Upper lobe of right lung (tissue), 1 donor: ENCODE measurements at regions not wholly inside any gene's neighbourhood (a gene's known extent, or its start where the extent isn't known, plus 50 kb on each side); places are given as distances from the start of the nearest gene placed in this dataset.

ENCODE experiments used
- ATAC-seq: fragments of 200-7000 bp; cut with Tn5 transposase; one replicate; pipeline ENCODE4 v1.9.1; 2020; ENCODE audit warnings: mild to moderate bottlenecking, moderate library complexity
- DNase-seq: peaks from one replicate; pipeline ENCODE4 v3.0.0-alpha.2; 2020
- H3K27ac ChIP-seq: fragments of 200-600 bp; one replicate; pipeline ENCODE4 v1.8.0; 2022
- H3K27me3 ChIP-seq: fragments of 200-600 bp; one replicate; pipeline ENCODE4 v1.8.0; 2022; ENCODE audit warnings: mild to moderate bottlenecking
- H3K36me3 ChIP-seq: fragments of 200-600 bp; one replicate; pipeline ENCODE4 v1.8.0; 2022
- H3K4me1 ChIP-seq: fragments of 200-600 bp; one replicate; pipeline ENCODE4 v1.8.0; 2022
- H3K4me3 ChIP-seq: fragments of 200-600 bp; one replicate; pipeline ENCODE4 v1.8.0; 2022; ENCODE audit warnings: mild to moderate bottlenecking
- H3K9me3 ChIP-seq: fragments of 200-600 bp; one replicate; pipeline ENCODE4 v1.8.0; 2022
- CTCF ChIP-seq: fragments of 200-600 bp; IDR thresholded peaks from one replicate; pipeline ENCODE4 v1.8.0; 2022; ENCODE audit warnings: antibody characterized with exemption
- intact Hi-C: fragments of 100-400 bp; cut with DNase I; formaldehyde crosslinking; loops from one replicate; pipeline ENCODE4 v1.11.0; 2022
- donor health status: DM: no; HTN: yes; CAD: no; lungs with severe emphysema.

DNA sequence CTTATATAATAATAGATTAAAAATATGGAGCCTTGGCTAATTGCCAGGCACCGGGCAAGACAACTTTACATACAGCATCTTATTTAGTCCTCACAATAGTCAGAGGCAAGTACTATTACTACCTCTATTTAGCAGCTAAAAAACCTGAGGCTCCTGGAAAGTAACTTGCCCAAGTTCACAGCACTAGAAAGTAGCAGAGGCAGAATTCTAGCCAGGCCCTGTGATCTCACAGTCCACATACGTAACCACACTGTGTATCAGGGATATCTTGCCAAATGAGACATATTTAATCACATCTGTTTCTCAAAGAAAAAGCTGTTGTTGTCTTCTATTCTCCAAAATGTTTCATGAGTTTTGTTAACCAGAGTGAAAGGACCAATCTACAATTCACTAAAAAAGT is 378.5 kb downstream of the PLPP3 start:
- H3K4me1 ChIP-seq: no peaks in the 10 kb centered on the region
- H3K27ac ChIP-seq: no peak overlapping the region
- H3K27me3 ChIP-seq: no peaks in the 10 kb centered on the region
- no peak for DNase-seq
- H3K9me3 ChIP-seq: no peaks in the 10 kb centered on the region
- H3K4me3 ChIP-seq: no peak overlapping the region
- intact Hi-C loops: no loop called here
- no peaks in the 10 kb centered on the region for H3K36me3 ChIP-seq
- ATAC-seq: no peak
- TF ChIP-seq CTCF: no peak

GRCh38 chr1:56200442-56200841 is 378.9 kb downstream of the PLPP3 start:
- no peak for DNase-seq
- ATAC-seq: no peak
- intact Hi-C loops: no loop called here
- Histone ChIP-seq H3K27ac (no peak overlapping the region), H3K36me3 (no peaks in the 10 kb centered on the region), H3K4me1 (no peaks in the 10 kb centered on the region), H3K9me3 (no peaks in the 10 kb centered on the region), H3K27me3 (no peaks in the 10 kb centered on the region), H3K4me3 (no peak overlapping the region)
- no peak for TF ChIP-seq CTCF

DNA sequence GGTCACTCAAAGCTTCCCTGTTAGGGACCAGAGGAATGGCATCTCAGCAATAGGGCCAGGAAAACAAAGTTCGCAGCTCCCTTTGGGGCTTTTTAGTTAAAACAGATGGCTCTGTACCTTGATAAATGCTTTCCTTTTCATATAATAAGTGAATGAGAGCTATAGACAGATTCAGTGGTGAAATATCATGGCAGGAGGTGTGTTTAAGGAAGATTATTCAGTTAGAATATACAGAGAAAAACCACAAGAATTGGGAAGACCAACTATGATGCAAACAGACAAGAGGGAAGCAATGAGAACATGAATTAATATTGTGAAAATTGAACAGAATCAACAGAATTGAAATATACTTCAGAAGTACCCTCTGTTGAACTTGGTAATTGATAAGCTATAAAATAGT is 379.4 kb downstream of the PLPP3 start:
- no peak for DNase-seq
- H3K4me3 ChIP-seq: no peak overlapping the region
- H3K27me3 ChIP-seq: no peaks in the 10 kb centered on the region
- H3K9me3 ChIP-seq: no peaks in the 10 kb centered on the region
- TF ChIP-seq CTCF: no peak
- H3K4me1 ChIP-seq: no peaks in the 10 kb centered on the region
- no peak overlapping the region for H3K27ac ChIP-seq
- ATAC-seq: no peak
- H3K36me3 ChIP-seq: no peaks in the 10 kb centered on the region
- intact Hi-C loops: no loop called here

GRCh38 chr1:56199061-56199460 is 380.3 kb downstream of the PLPP3 start:
- TF ChIP-seq CTCF: no peak
- H3K4me1 ChIP-seq: no peaks in the 10 kb centered on the region
- no peak overlapping the region for H3K4me3 ChIP-seq
- no peak overlapping the region for H3K27ac ChIP-seq
- DNase-seq: no peak
- H3K9me3 ChIP-seq: no peaks in the 10 kb centered on the region
- ATAC-seq: no peak
- no peaks in the 10 kb centered on the region for H3K27me3 ChIP-seq
- intact Hi-C loops: no loop called here
- no peaks in the 10 kb centered on the region for H3K36me3 ChIP-seq

GRCh38 chr1:56197946-56198345 is 381.4 kb downstream of the PLPP3 start:
- H3K4me3 ChIP-seq: no peak overlapping the region
- H3K27me3 ChIP-seq: no peaks in the 10 kb centered on the region
- no peaks in the 10 kb centered on the region for H3K4me1 ChIP-seq
- intact Hi-C loops: no loop called here
- ATAC-seq (no peak), DNase-seq (no peak)
- no peaks in the 10 kb centered on the region for H3K9me3 ChIP-seq
- H3K27ac ChIP-seq: no peak overlapping the region
- H3K36me3 ChIP-seq: no peaks in the 10 kb centered on the region
- no peak for TF ChIP-seq CTCF

GRCh38 chr1:56196839-56197238 is 382.5 kb downstream of the PLPP3 start:
- Histone ChIP-seq H3K27me3 (no peaks in the 10 kb centered on the region), H3K27ac (no peak overlapping the region), H3K36me3 (no peaks in the 10 kb centered on the region), H3K4me1 (no peaks in the 10 kb centered on the region), H3K4me3 (no peak overlapping the region), H3K9me3 (no peaks in the 10 kb centered on the region)
- intact Hi-C loops: no loop called here
- ATAC-seq: no peak
- no peak for DNase-seq
- TF ChIP-seq CTCF: no peak
